T-helper 2 cell (primary cell): ENCODE measurements at regions not wholly inside any gene's neighbourhood (a gene's known extent, or its start where the extent isn't known, plus 50 kb on each side); places are given as distances from the start of the nearest gene placed in this dataset.
"Not testable (repeated sequence)": the region's sequence is repeated elsewhere in the genome, so short reads cannot be mapped to it uniquely, and the experiment has no call there.

Experiments used
- DNase-seq, 5 experiments: peaks; one replicate each; pipeline versions ENCODE4 v3.0.0 to v3.0.0-alpha.2; 2012 to 2022

DNA sequence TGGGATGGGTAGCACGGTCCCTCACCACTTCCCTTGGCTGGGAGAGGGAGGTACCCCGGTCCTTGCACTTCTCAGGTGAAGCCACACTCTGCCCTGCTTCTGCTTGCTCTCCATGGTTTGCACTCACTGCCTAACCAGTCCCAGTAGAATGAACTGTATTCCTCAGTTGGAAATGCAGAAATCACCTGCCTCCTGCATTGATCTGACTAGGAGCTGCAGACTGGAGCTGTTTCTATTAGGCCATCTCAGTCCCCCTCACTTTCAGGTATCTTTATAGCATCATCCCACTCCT is 264.9 kb downstream of the ZWINT start:
- no peak for DNase-seq

DNA sequence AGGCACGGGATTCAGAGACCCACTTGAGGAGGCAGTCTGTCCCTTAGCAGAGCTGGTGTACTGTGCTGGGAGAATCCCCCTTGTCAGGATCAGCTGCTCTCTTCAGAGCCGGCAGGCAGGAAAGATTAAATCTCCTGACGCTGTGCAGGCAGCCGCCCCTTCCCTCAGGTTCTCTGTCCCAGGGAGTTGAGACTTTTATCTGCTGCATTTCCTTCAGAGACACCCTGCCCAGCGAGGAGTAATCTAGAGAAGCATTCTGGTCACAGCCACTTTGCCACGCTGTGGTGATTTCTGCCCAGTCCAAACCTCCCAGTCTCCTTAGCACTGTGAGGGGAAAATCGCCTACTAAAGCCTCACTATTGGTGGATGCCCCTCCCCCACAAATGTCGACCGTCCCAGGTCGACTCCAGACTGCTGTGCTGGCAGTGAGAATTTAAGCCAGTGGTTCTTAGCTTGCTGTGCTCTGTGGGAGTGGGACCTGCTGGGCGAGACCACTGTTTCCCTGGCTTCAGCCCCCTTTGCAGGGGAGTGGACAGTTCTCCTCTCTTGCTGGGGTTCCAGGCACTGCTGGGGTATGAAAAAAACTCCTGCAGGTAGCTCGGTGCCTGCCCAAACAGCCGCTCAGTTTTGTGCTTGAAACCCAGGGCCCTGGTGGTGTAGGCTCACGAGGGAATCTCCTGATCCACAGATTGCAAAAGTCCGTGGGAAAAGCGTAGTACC is 265.4 kb downstream of the ZWINT start:
- no peak for DNase-seq

DNA sequence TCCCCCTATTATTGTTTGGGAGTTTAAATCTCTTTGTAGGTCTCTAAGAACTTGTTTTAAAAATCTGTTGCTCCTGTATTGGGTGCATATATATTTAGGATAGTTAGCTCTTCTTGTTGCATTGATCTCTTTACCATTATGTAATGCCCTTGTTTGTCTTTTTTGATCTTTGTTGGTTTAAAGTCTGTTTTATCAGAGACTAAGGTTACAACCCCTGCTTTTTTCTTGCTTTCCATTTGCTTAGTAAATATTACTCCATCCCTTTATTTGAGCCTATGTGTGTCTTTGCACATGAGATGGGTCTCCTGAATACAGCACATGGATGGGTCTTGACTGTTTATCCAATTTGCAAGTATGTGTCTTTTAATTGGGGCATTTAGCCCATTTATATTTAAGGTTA is 267.4 kb downstream of the ZWINT start:
- not testable (repeated sequence) for DNase-seq

DNA sequence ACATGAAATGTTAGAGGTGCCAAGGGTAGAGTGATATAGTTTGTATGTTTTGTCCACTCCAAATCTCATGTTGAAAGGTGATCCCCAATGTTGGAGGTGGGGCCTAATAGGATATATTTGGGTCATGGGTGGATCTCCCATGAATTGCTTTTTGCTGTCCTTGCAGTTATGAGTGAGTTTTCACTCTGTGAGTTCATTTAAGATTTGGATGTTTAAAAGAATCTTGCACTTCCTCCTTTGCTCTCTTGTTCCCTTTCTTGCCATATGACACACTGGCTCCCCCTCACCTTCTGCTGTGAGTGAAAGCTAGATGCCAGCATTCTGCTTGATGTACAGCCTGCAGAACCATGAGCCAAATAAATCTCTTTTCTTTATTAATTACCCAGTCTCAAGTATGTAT is 269.2 kb downstream of the ZWINT start:
- no peak for DNase-seq

DNA sequence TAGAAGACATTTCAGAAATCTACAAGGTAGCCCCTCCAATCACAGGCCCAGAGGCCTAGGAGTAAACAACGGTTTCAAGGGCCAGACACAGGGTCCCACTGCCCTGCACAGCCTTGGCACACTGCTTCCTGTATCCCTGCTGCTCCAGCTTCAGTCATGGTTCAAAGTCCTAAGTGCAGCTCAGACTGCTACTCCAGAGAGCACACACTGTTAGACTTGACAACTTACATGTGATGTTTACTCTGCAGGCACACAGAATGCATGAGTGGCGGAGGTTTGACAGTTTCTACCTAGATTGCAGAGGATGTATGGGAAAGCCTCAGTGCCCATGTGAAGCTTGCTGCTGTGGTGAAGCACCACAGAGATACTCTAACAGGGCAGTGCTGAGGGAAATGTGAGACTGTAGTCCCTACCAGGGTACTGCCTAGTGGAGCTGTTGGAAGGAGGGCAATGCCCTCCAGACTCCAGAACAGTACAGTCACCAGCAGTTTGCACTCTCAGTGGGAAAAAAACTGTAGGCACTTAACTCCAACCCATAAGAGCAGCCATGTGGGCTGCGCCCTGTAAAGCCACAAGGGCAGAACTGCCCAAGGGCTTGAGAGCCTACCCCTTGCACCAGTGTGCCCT is 270.0 kb downstream of the ZWINT start:
- DNase-seq, result no peak

DNA sequence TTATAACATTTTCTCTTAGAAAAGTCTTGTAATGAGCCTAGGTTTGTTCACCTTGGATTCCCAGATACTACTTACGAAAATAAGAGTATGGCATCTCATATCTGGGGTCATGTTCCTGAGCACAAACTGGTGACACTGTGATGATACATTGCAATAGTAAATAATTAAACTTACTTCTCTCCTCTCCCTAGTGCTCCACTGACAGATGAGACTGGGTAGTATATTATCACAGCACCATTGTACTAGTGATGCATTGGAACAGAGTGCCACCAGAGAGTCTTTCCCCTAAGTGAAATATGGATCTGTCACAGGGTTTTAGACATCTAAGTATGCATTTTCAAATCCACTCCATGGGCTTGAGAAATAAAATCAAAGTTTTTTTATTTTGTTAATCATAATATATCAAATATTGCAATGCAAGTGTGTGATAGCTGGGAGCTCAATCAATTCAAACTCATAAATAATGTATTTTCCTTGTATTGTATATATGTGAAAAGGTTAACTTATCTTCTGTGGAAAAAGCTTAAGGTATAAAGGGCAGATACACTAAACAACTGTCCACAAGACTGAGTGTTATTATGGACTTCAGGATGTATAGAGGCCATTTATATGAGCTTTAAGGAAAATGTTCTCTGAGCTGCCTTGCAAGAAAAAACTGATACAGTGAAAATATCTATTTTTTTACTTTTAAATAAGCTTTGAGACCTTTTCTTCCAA is 275.5 kb downstream of the ZWINT start:
- DNase-seq, result no peak

DNA sequence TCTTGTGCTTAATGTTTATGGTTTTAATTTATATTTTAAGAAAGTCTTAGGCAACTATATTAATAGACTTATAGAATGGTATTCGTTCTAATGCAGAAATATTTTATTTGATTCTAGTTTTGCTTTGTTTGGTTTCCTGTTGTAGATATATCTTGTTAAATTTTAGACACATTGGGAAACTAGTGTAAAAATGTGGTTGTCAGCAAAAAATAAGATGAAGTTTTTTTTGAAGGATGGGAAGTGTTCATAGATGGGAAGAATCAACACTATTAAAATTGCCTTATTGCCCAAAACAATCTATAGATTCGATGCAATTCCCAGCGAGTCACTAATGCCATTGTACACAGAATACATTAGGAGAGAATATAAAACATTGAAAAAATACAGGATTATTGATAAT is 278.9 kb downstream of the ZWINT start:
- DNase-seq, result no peak

DNA sequence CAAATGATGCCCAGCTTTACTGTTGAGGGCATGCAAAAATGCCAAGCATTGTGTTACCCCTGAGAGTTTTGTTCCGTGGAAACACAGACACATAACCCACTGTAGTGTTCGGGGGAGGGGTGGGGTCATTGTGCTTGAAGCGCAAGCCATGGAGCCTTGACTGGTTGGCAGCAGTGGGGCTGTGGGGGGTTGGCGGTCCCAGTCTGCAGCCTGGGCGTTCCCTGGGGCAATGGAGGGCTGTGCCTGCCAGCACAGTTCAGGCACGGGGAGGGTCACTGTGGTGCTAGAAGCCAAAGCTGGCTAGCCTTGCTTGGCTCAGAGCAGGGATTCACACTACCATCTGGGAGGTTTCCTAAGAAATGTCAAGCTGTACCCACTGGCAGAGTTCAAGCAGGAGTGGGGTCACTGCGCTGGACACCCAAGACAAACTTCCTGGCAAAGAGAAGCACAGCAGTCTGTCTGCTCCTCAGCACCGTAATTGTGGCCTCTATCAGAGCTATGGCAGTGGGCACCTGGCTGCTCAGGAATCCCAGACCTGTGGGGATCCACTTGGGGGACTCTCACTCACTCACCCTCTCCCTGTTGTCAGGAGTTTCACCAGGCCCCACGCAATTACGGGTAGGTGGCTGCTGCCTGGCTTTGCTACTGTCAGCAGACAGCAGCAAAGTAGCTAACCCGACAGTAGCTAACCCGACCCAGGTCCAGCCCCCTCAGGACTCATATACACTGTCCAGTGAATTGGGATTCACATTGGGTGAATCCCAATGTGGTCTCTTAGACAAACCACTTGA is 292.4 kb downstream of the ZWINT start:
- DNase-seq, result no peak

DNA sequence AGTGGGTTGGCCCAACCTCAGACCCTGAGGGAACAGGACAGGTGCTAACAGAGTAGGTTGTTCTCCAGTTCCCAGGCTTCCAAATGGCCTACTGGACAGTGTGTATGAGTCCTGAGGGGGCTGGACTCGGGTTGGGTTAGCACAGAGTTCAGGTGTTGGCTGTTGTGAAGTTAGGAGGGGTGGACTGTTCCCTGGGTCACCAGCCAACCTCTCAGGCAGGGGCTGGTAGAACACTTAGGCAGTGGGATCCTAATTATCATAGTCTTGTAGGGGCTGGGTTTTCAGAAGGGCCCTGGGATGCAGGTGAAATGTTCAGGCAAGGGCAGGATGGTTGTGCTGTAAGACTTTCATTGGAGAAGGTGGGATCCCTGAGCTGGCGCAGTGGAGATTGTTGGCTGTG is 293.0 kb downstream of the ZWINT start:
- no peak for DNase-seq

DNA sequence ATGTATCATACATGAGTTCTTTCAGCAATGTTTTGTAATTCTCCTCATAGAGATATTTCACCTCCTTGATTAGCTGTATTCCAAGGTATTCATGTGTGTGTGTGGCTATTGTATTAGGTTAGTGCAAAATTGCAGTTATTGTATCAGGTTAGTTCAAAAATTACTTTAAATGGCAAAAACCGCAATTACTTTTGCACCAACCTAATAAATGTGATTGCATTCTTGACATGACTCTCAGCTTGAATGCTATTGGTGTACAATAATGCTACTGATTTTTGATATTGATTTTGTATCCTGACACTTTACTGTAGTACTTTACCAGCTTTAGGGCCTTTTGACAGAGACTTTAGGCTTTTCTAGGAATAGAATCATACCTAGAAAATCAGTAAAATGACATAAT is 297.4 kb downstream of the ZWINT start:
- no peak for DNase-seq

DNA sequence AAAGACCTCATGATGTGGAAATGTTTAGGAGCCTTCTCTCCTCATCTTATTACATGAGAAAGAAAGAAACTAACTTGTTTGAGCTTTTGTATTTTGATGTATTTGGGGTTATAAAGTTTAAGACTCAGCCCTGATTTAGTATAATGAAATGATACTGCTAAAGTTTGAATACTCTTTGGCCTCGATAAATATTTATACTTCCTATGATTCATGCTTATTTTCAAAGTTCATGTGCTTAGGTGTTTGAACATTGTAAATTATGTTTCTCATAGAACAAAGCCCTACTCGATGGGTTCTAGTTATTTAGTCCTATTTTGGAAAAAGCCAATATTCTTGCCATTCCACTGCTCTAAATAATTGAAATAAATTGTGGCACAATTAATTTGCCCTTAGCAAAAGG is 303.2 kb downstream of the ZWINT start:
- DNase-seq, result no peak

DNA sequence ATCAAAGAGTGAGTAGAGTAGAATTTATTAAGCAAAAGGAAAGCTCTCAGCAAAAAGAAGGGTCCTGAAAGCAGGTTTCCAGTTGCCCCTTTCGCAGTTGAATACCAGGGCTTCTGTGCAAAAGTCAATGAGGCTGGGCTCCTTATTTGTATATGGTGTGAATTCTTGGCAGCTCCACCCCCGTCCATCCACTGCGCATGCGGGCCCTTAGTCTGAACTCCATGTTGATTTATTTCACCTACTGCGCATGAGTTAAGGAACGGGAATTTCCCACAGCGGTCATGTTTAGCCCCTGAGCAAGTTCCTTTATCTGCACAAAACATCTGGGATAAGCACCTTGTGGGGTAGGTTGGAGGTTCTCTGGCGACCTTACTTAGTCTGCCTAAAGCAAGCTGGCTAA is 325.6 kb downstream of the ZWINT start:
- DNase-seq, result no peak

DNA sequence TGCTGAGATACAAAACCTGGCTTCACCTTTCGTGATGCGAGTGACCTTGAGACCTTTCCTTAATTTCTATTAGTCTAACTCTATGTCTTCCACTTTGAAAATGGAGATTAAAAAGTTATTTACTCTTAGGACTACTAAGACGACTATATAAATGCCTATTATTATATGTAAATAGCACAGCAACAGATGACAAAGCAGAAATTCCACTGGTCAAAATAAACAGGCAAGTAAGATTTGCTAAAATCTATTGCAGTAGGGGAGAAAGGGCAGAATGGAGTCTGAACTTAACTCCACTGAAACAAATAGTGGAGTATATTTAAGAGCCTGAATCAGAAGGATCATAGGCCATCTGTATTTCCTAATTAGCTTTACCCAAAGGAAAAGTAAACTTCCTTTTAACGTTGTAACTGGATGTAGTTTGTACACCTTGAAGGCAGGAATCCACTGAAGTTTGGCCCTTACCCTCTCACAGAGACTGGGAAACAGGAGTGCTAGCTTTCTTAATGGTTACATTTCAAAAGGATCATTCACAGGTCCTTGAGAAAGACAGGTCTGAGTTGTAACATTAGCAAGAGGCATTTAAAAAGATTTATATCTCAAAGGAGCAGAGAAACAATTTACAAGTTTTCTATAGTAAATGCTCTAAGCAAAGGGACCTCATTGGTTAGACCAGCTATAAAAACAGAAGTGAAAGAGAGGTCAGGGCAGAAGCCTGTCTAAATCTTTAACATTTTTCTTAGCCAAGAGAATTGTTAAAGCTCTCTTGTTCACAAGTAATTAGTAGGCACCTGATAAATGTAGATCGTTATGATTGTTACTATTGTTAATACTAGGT is 332.5 kb downstream of the ZWINT start:
- no peak for DNase-seq

DNA sequence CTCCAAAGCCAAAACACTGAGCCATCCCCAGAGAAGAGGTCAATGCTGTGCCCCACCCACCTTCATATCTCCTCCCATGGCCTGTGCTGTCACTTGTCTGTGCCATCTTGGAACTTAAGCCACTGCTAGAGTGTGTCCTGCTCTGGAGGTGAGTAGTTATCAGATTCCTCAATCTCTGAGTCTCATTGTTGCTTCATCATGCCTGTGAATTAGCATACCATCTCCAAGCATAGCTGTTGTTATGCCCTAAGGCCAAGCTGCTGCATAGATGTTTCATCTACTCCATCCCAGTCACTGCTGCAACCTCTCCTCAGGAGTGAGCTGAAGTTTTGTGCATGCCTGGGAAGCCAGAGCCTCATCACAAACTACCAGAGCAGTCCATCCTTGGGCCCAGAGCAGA is 349.0 kb downstream of the ZWINT start:
- DNase-seq, result no peak

DNA sequence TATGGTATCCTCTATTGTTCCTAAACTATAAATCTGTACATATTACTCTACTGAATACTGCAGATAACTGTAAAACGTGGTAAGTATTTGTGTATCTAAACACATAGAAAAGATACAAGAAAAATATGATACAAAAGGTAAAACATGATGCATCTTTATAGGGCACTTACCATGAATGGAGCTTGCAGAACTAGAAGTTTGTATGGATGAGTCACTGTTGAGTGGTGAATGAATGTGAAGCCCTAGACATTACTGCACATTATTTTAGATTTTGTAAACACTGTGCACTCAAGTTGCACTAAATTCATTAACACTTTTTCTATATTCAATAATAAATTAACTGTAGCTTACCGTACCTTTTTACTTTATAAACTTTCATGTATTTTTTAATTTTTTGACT is 357.5 kb downstream of the ZWINT start:
- no peak for DNase-seq

DNA sequence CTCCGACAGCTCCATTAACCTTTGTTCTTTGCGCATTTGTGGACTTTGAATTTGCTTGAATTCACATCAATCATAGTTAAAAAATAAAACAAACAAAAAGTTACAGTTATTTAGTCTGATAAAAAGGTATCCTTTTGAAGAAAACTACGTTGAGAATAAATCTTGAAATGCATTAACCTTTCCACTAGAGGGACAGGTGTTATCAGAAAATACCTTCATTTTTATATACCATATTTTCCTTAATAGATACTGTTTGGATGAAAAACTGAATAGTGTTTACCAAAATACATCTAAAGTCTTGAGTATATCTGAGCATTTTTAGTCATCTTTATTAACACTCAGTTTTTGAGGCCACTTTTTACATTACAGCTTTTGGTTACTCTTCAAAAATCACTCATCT is 371.9 kb downstream of the ZWINT start:
- DNase-seq, result no peak

DNA sequence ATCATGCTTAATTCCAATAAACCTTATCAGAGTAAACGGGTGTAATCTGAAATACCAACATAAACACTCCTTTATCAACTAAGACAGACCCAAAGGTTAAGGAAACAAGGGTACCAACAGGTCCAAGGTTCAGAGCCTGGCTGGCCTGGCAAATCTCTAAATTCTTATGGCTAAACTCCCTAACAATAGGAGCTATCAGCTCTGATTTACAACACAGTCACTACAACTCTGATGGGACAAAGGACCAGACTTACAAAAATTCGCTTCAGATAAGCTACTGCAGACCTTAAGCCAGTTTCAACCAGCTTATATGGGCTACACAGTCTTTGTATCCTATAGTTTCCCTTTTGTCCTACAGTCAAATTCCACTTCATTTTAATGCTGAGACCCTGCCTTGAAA is 381.9 kb downstream of the ZWINT start:
- no peak for DNase-seq

DNA sequence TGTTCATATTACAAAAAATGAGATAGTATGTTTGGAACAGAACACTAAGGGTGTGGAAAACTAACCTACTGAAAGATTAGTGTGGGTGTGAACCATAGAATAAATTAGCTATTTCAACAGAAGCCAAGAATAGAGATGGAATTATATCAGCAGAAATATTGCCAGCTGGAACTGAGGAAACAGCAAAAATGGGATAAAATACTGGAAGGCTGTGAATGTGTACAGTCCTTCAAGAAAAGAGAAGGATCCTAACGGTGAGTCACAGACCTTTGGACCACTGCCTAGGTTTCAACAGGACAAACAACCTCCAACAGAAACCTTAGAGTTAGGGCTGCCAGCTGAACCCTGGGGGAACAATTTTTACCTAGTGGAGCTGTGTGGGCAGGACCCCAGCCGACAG is 395.0 kb downstream of the ZWINT start:
- DNase-seq, result no peak

DNA sequence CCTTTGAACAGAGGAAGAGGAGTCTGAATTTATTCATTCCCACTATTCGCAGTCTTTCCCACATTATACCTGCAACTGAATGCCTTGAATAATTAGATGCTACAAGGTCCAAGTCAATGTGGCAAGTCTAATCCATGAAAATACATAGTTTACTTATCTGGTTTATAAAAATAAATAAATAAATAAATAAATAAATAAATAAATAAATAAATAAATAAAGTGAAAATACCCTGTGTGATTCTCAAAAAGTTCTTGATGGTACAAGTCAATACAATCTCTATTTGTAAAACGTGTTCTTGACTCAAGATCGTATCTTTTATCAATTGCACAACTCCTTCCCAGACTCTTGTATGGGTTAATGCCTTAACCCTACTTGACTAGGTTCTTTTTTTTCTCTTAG is 417.7 kb downstream of the ZWINT start:
- DNase-seq, result no peak

DNA sequence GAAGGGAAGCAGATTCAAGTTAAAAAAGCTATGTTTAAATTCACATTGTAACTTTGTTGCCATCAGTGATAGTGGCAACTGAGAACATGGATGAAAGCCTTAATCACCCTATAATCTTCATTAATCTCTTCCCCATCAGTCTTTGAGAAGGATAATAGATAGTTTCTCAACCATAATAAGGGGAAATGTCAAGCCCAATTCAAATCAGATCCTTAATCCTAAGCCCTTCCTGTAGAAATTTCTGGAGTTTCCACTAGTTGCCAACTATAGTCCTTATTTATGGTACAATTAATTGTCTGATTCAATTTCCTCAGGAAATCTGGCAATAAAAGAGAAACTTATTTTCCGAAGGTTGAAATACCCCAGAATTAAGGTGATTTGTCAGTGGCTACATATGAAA is 431.8 kb downstream of the ZWINT start:
- DNase-seq, result no peak

DNA sequence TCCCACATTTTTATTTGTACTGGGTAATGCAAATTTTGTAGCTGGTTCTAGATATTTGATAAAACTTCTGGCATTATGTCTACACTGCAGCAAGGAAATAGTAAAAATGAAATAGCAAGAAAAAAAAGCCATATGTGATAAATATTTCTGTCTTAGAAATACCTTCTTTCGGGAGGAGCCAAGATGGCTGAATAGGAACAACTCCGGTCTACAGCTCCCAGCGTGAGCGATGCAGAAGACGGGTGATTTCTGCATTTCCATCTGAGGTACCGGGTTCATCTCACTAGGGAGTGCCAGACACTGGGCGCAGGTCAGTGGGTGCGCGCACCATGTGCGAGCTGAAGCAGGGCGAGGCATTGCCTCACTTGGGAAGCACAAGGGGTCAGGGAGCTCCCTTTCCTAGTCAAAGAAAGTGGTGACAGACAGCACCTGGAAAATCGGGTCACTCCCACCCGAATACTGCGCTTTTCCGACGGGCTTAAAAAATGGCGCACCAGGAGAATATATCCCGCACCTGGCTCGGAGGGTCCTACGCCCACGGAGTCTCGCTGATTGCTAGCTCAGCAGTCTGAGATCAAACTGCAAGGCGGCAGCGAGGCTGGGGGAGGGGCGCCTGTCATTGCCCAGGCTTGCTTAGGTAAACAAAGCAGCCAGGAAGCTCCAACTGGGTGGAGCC is 461.4 kb downstream of the ZWINT start:
- not testable (repeated sequence) for DNase-seq

DNA sequence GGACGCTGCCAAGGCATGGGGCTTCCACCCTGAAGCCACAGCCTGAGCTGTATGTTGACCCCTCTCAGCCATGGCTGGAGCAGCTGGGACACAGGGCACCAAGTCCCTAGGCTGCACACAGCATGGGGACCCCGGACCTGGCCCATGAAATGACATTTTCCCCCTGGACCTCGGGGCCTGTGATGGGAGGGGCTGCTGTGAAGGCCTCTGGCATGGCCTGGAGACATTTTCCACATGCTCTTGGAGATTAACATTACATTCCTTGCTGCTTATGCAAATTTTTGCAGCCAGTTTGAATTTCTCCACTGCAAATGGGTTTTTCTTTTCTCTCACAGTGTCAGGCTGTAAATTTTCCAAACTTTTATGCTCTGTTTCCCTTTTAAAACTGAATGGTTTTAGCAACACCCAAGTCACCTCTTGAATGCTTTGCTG is 463.6 kb downstream of the ZWINT start:
- no peak for DNase-seq
